ENCODE measurements at regions not wholly inside any gene's neighbourhood (a gene's known extent, or its start where the extent isn't known, plus 50 kb on each side); places are given as distances from the start of the nearest gene placed in this dataset.

DNA sequence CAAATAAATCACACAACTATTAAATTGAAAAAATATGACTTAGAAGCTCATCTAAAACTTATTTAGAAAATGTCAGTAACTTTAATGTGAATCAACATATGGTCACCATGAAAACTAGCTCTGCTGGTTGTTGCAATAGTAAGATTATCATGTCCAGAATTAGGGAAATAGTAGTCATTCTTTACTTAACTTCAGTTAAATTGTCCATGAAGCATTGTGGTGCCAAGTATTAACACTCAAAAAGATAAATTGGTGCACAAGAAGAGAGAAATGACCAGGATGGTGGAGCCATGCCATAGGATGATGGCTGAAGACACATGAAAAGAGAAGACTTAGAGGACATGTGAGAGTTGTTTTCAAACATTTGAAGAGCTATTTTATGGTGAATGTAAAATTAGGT is 130.2 kb upstream of the PTGFR start:
- DNase-seq, result no peak
- H3K4me1 ChIP-seq, result peaks cover 0 to 11% (median 0%) of the 10 kb centered on the region in 3 donors
- H3K9me3 ChIP-seq, result no peaks in the 10 kb centered on the region
- no peaks in the 10 kb centered on the region for H3K27me3 ChIP-seq
- no peaks in the 10 kb centered on the region for H3K36me3 ChIP-seq
- no peak overlapping the region for H3K4me3 ChIP-seq
- TF ChIP-seq, protein P1, sequence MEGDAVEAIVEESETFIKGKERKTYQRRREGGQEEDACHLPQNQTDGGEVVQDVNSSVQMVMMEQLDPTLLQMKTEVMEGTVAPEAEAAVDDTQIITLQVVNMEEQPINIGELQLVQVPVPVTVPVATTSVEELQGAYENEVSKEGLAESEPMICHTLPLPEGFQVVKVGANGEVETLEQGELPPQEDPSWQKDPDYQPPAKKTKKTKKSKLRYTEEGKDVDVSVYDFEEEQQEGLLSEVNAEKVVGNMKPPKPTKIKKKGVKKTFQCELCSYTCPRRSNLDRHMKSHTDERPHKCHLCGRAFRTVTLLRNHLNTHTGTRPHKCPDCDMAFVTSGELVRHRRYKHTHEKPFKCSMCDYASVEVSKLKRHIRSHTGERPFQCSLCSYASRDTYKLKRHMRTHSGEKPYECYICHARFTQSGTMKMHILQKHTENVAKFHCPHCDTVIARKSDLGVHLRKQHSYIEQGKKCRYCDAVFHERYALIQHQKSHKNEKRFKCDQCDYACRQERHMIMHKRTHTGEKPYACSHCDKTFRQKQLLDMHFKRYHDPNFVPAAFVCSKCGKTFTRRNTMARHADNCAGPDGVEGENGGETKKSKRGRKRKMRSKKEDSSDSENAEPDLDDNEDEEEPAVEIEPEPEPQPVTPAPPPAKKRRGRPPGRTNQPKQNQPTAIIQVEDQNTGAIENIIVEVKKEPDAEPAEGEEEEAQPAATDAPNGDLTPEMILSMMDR (IDR thresholded peaks at IDR 0.05), result no peak
- no peak for TF ChIP-seq POLR2A (IDR thresholded peaks at IDR 0.05)
- intact Hi-C loops (cut with DNase I), result no loop called here
- H3K27ac ChIP-seq, result peak overlapping the region in 1 of 4 donors; percentile 14

DNA sequence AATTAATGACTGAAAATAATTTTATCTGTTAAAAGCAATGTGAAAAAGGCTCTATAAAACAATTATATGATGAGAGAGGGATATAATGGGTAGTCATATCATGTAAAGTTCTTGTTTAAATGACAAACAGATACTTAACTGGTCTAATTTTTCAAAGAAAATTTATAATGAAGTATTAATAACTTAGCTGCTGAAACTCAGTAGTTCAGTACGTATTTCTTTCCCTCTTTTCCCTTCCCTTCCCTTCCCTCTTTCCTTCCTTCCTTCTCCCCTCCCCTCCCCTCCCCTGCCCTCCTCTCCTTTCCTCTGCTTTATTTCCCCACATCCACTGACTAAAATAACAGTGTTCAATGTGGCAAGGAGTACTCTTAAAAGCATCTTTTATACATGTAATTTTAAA is 123.1 kb upstream of the PTGFR start:
- Histone ChIP-seq H3K4me1 (no peaks in the 10 kb centered on the region), H3K27ac (no peak overlapping the region), H3K9me3 (no peaks in the 10 kb centered on the region), H3K27me3 (no peaks in the 10 kb centered on the region), H3K4me3 (no peak overlapping the region), H3K36me3 (no peaks in the 10 kb centered on the region)
- 65 to 68% methylated on average over 1 of the region's 1 CpG for WGBS, 2 donors
- no peak for TF ChIP-seq POLR2A (IDR thresholded peaks at IDR 0.05)
- TF ChIP-seq, protein P1 (IDR thresholded peaks at IDR 0.05), result no peak
- no peak for DNase-seq
- intact Hi-C loops (cut with DNase I), result no loop called here

DNA sequence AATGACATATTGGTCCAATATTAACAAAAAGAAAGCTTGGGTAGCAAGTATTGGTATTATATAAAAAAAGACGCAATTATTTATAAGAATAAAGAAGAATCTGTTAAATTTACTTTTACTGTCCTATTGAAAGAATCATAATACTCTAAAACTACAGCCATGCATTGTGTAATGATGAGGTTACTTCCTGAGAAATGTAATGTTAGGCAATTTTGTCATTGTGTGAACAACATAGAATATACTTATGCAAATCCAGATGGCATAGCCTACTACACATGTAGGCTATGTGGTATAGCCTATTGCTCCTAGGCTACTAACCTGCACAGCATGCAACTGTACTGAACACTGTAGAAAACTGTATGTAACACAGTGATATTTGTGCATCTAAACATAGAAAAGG is 121.2 kb upstream of the PTGFR start:
- intact Hi-C loops (cut with DNase I), result no loop called here
- H3K9me3 ChIP-seq, result no peaks in the 10 kb centered on the region
- 82 to 94% methylated on average over 1 of the region's 1 CpG for WGBS, 2 donors
- H3K4me3 ChIP-seq, result no peak overlapping the region
- H3K4me1 ChIP-seq, result no peaks in the 10 kb centered on the region
- DNase-seq, result no peak
- no peak overlapping the region for H3K27ac ChIP-seq
- H3K36me3 ChIP-seq, result no peaks in the 10 kb centered on the region
- no peak for TF ChIP-seq POLR2A (IDR thresholded peaks at IDR 0.05)
- TF ChIP-seq, protein P1 (IDR thresholded peaks at IDR 0.05), result no peak
- no peaks in the 10 kb centered on the region for H3K27me3 ChIP-seq

DNA sequence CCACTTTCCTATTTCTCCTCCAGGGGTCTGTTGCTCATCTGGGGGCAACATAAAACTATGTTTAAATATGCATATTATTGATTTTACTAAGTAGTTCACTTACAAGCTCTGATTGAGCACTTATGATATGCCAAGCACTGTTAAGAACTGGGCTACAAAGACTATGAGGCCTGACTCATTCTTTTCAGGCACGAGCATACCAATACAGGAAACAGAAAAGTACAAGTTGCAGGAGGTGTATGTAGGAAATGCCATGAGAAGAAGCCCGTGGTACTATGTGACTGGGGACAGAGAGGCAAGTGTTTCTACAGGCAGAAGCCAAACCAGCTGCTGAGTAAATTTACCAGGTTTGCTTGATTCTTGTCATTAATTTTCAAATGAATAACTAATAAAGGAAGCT is 120.4 kb upstream of the PTGFR start:
- 15 to 16% methylated on average over 2 of the region's 2 CpGs for WGBS, 2 donors
- H3K27ac ChIP-seq, result no peak overlapping the region

DNA sequence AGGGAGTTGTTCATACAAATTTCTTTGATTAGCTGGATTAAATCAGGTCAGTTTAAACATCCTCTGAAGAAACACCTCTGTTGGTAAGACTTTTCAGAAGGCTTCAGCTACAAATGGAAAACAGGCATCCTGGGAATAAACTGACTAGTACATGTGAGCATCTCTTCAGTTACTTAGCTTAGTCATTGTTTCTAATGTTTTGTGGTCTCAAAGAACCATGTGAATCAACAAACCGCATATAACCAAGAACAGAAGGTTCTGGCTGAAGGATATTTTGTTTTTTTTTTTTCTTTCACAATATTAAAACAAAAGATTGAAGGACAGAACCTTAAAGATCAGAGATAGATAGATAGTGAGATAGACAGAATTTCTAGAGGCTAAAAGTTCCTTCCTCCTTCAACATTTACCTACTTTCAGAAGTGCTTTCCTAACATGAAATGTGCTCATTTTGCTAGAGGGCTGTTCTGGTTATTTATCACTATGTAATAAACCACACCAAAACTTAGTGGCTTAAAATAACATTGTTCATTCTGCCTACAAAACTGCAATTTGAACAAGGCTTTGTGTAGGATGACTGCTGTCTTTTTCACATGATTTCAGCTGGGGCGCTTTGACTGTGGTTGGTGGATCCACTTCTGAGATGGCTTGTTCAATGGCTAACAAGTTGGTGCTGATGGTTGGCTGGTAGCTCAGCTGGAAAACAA is 119.8 kb upstream of the PTGFR start:
- no peaks in the 10 kb centered on the region for H3K36me3 ChIP-seq
- intact Hi-C loops (cut with DNase I), result no loop called here
- H3K4me1 ChIP-seq, result no peaks in the 10 kb centered on the region
- TF ChIP-seq, protein P1 (IDR thresholded peaks at IDR 0.05), result no peak
- no peak for TF ChIP-seq POLR2A (IDR thresholded peaks at IDR 0.05)
- H3K4me3 ChIP-seq, result no peak overlapping the region
- DNase-seq, result no peak
- no peaks in the 10 kb centered on the region for H3K27me3 ChIP-seq
- WGBS, 2 donors, result 74 to 82% methylated on average over 2 of the region's 2 CpGs
- no peak overlapping the region for H3K27ac ChIP-seq
- H3K9me3 ChIP-seq, result no peaks in the 10 kb centered on the region

More for the DNA sequence above, 120.4 kb upstream of the PTGFR start:
- Histone ChIP-seq H3K36me3 (no peaks in the 10 kb centered on the region), H3K9me3 (no peaks in the 10 kb centered on the region), H3K4me3 (no peak overlapping the region), H3K27me3 (no peaks in the 10 kb centered on the region), H3K4me1 (no peaks in the 10 kb centered on the region)
- DNase-seq, result no peak
- TF ChIP-seq POLR2A (IDR thresholded peaks at IDR 0.05), result no peak
- TF ChIP-seq, protein P1 (IDR thresholded peaks at IDR 0.05), result no peak
- intact Hi-C loops (cut with DNase I), result no loop called here

Measured in esophagus squamous epithelium (tissue), 5 donors.